ENCODE measurements at regions not wholly inside any gene's neighbourhood (a gene's known extent, or its start where the extent isn't known, plus 50 kb on each side); places are given as distances from the start of the nearest gene placed in this dataset.

- TF ChIP-seq, protein P1, sequence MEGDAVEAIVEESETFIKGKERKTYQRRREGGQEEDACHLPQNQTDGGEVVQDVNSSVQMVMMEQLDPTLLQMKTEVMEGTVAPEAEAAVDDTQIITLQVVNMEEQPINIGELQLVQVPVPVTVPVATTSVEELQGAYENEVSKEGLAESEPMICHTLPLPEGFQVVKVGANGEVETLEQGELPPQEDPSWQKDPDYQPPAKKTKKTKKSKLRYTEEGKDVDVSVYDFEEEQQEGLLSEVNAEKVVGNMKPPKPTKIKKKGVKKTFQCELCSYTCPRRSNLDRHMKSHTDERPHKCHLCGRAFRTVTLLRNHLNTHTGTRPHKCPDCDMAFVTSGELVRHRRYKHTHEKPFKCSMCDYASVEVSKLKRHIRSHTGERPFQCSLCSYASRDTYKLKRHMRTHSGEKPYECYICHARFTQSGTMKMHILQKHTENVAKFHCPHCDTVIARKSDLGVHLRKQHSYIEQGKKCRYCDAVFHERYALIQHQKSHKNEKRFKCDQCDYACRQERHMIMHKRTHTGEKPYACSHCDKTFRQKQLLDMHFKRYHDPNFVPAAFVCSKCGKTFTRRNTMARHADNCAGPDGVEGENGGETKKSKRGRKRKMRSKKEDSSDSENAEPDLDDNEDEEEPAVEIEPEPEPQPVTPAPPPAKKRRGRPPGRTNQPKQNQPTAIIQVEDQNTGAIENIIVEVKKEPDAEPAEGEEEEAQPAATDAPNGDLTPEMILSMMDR (IDR thresholded peaks at IDR 0.05 in 2 of 3, conservative IDR thresholded peaks at IDR 0.05 in 1 of 3; ENCODE audit: control insufficient read depth in 2 of 3, extremely low read depth in 1 of 3, insufficient read depth in 1 of 3, low read depth in 3 of 3, low read length in 3 of 3), result no peak
- TF ChIP-seq ZNF24 (IDR thresholded peaks at IDR 0.05), result no peak
- TF ChIP-seq POLR2A (IDR thresholded peaks at IDR 0.05; ENCODE audit: low read depth, low read length), result no peak
- TF ChIP-seq MAX (IDR thresholded peaks at IDR 0.05; ENCODE audit: low read depth, low read length), result no peak
- TF ChIP-seq MXI1 (IDR thresholded peaks at IDR 0.05; ENCODE audit: low read depth, low read length), result no peak
Observed at GRCh38 chrX:40300286-40300890, 202.6 kb upstream of the BCOR start.
